ENCODE measurements at regions not wholly inside any gene's neighbourhood (a gene's known extent, or its start where the extent isn't known, plus 50 kb on each side); places are given as distances from the start of the nearest gene placed in this dataset.

- TF ChIP-seq CTCF (conservative IDR thresholded peaks at IDR 0.05; ENCODE audit: low read length), result no peak
- TF ChIP-seq EZH2phosphoT487 (IDR thresholded peaks at IDR 0.05; ENCODE audit: borderline replicate concordance, low read depth, low read length), result no peak
Measured at GRCh38 chr13:86660090-86660489, 860.9 kb upstream of the SLITRK6 start.
